SK-N-SH (cell line): ENCODE measurements at regions not wholly inside any gene's neighbourhood (a gene's known extent, or its start where the extent isn't known, plus 50 kb on each side); places are given as distances from the start of the nearest gene placed in this dataset.

Source experiments
- CTCF ChIA-PET: fragments of 300-600, 350-600 bp; formaldehyde crosslinking; extraction: SDS; loops from one replicate; lab custom pipeline; 2021; lab: Yijun Ruan, JAX
- POLR2A ChIA-PET: fragments of 350-600 bp; sonication (Branson Sonifier 250); formaldehyde crosslinking; extraction: SDS; loops from one replicate; lab custom pipeline; 2020; ENCODE audit warnings: antibody characterized with exemption, inconsistent platforms; lab: Yijun Ruan, JAX
- DNase-seq: peaks from one replicate; pipeline ENCODE4 v3.0.0; 2012
- H2AFZ ChIP-seq: fragments of 200-600 bp; sonication (generic); 2 replicates; pipeline ENCODE4 v1.8.1; 2016; ENCODE audit warnings: antibody characterized with exemption, mild to moderate bottlenecking, low read depth
- H3F3A ChIP-seq: fragments of 200-600 bp; sonication (generic); replicated peaks from 2 replicates; pipeline ENCODE3; 2016; ENCODE audit warnings: antibody characterized with exemption, mild to moderate bottlenecking; ENCODE audit not compliant: insufficient read depth
- H3K27ac ChIP-seq, 2 experiments: fragments of 200-500 bp in 1 of 2; fragments of 200-600 bp in 1 of 2; sonication (Bioruptor generic) in 1 of 2; sonication (generic), shearing (Covaris generic) in 1 of 2; 2 replicates each; pipeline versions ENCODE4 v1.5.1 to v1.6.1; 2014 to 2016; ENCODE audit warnings: low read depth in 2 of 2, inconsistent platforms in 1 of 2, low read length in 1 of 2, mild to moderate bottlenecking in 1 of 2, mixed read lengths in 1 of 2
- H3K27me3 ChIP-seq: fragments of 200-600 bp; sonication (generic), shearing (Covaris generic); 2 replicates; pipeline ENCODE4 v1.6.1; 2016; ENCODE audit warnings: mixed run types; ENCODE audit not compliant: insufficient read depth
- H3K36me3 ChIP-seq, 2 experiments: fragments of 200-500 bp in 1 of 2; fragments of 200-600 bp in 1 of 2; sonication (Bioruptor generic) in 1 of 2; sonication (generic) in 1 of 2; replicated peaks in 1 of 2; 2 replicates each; pipeline versions ENCODE3 to v1.5.1; 2014 to 2016; ENCODE audit warnings: low read length in 1 of 2, mild to moderate bottlenecking in 1 of 2; ENCODE audit not compliant: insufficient read depth in 2 of 2, control insufficient read depth in 1 of 2
- H3K4me1 ChIP-seq, 2 experiments: fragments of 200-500 bp in 1 of 2; fragments of 200-600 bp in 1 of 2; sonication (Bioruptor generic) in 1 of 2; sonication (generic), shearing (Covaris generic) in 1 of 2; 2 replicates each; pipeline versions ENCODE4 v1.5.1 to v1.6.1; 2014 to 2016; ENCODE audit warnings: low read depth in 1 of 2, low read length in 1 of 2, mixed run types in 1 of 2; ENCODE audit not compliant: insufficient read depth in 2 of 2, control insufficient read depth in 1 of 2
- H3K4me2 ChIP-seq: fragments of 200-600 bp; sonication (generic), shearing (Covaris generic); 2 replicates; pipeline ENCODE4 v1.6.1; 2017; ENCODE audit warnings: mixed run types
- H3K4me3 ChIP-seq, 2 experiments: fragments of 200-500 bp in 1 of 2; fragments of 200-600 bp in 1 of 2; sonication (Bioruptor generic) in 1 of 2; sonication (generic), shearing (Covaris generic) in 1 of 2; 2 replicates each; pipeline versions ENCODE4 v1.5.1 to v1.8.1; 2014 to 2016; ENCODE audit warnings: low read depth in 2 of 2, inconsistent platforms in 1 of 2, low read length in 1 of 2, mild to moderate bottlenecking in 1 of 2, mixed read lengths in 1 of 2, moderate library complexity in 1 of 2
- H3K79me2 ChIP-seq: fragments of 200-600 bp; sonication (generic); 2 replicates; pipeline ENCODE4 v1.8.1; 2017; ENCODE audit warnings: mild to moderate bottlenecking; ENCODE audit not compliant: insufficient read depth
- H3K9ac ChIP-seq: fragments of 200-600 bp; sonication (generic); 2 replicates; pipeline ENCODE4 v1.6.1; 2017; ENCODE audit warnings: mixed run types
- H3K9me2 ChIP-seq: fragments of 200-600 bp; sonication (generic); 2 replicates; pipeline ENCODE4 v1.6.1; 2017; ENCODE audit warnings: mixed run types
- H3K9me3 ChIP-seq: fragments of 200-600 bp; sonication (generic); 2 replicates; pipeline ENCODE4 v1.6.1; 2017; ENCODE audit warnings: mixed run types, mild to moderate bottlenecking, moderate library complexity
- H4K20me1 ChIP-seq: fragments of 200-600 bp; sonication (generic); 2 replicates; pipeline ENCODE4 v1.6.1; 2017; ENCODE audit warnings: mild to moderate bottlenecking, mixed run types; ENCODE audit not compliant: insufficient read depth
- ELF1 ChIP-seq: IDR thresholded peaks from 2 replicates; pipeline ENCODE4 v1.4.0; 2012
- FOSL2 ChIP-seq: IDR thresholded peaks from 2 replicates; pipeline ENCODE4 v1.4.0; 2012; ENCODE audit warnings: low read depth, mild to moderate bottlenecking, moderate library complexity, borderline replicate concordance
- FOXM1 ChIP-seq: IDR thresholded peaks from 2 replicates; pipeline ENCODE4 v1.4.0; 2012; ENCODE audit warnings: low read depth, mild to moderate bottlenecking
- GABPA ChIP-seq: IDR thresholded peaks from 2 replicates; pipeline ENCODE4 v1.4.0; 2012; ENCODE audit warnings: low read depth, mild to moderate bottlenecking
- MAX ChIP-seq: IDR thresholded peaks from 2 replicates; pipeline ENCODE4 v1.4.0; 2012; ENCODE audit warnings: low read depth
- MEF2A ChIP-seq: IDR thresholded peaks from 2 replicates; pipeline ENCODE4 v1.4.0; 2012; ENCODE audit warnings: low read depth, borderline replicate concordance
- MXI1 ChIP-seq: IDR thresholded peaks from 2 replicates; pipeline ENCODE4 v1.6.1; 2012; ENCODE audit warnings: mild to moderate bottlenecking, low read depth, low read length, improper control_type of control experiment
- NFIC ChIP-seq: IDR thresholded peaks from 2 replicates; pipeline ENCODE4 v1.4.0; 2012; ENCODE audit warnings: borderline replicate concordance
- NRF1 ChIP-seq: IDR thresholded peaks from 2 replicates; pipeline ENCODE4 v1.6.1; 2012; ENCODE audit warnings: low read depth, mild to moderate bottlenecking, low read length
- RAD21 ChIP-seq: IDR thresholded peaks from 2 replicates; pipeline ENCODE4 v1.6.1; 2012; ENCODE audit warnings: mild to moderate bottlenecking, low read length
- REST ChIP-seq: IDR thresholded peaks from 2 replicates; pipeline ENCODE4 v1.6.1; 2012; ENCODE audit warnings: mild to moderate bottlenecking, low read depth, low read length, moderate library complexity
- SIN3A ChIP-seq: IDR thresholded peaks from 2 replicates; pipeline ENCODE4 v1.6.1; 2012; ENCODE audit warnings: low read depth, mild to moderate bottlenecking, low read length, moderate library complexity, borderline replicate concordance
- TAF1 ChIP-seq: IDR thresholded peaks from 2 replicates; pipeline ENCODE4 v1.6.1; 2012; ENCODE audit warnings: low read depth, mild to moderate bottlenecking, low read length, moderate library complexity, borderline replicate concordance
- YY1 ChIP-seq: IDR thresholded peaks from 2 replicates; pipeline ENCODE4 v1.4.0; 2012; ENCODE audit warnings: low read depth, mild to moderate bottlenecking
- WGBS: methylation state at CpG from one replicate; pipeline ENCODE4 v1.1.6; 2017; ENCODE audit warnings: low lambda C conversion rate; 5-methylcytosine and 5-hydroxymethylcytosine counted together
- TF ChIP-seq, protein P1 (sequence below): IDR thresholded peaks from 2 replicates; pipeline ENCODE4 v1.4.0; 2012; ENCODE audit warnings: low read depth, borderline replicate concordance

DNA sequence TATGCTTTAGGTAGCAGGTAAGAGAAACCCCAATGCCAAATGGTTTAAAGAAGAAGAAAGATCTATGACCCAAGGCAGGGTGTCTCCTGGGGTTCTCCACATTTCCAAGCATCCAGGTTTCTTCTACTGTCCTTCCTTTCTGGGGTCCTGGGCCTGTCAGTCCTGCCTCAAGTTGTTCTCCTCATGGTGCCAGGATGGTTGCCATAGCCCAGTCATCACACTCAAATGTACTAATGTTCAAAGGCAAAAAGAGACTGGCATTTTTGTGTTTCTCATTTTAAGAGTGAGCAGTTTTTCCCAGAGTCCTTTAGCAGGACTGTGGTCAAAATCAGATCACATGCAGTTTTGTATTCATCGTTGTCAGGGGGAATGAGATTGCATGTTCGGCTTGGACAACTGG is 59.9 kb upstream of the BOD1 start:
- CTCF ChIA-PET, result interaction anchor here (1.5 kb wide), 1 partner anchor 16 kb away, joined by 3 read pairs; no protein-coding TSS in a partner anchor
- H3F3A ChIP-seq, result no peaks in the 10 kb centered on the region
- H3K4me2 ChIP-seq, result no peak overlapping the region
- H3K36me3 ChIP-seq, result no peaks in the 10 kb centered on the region
- TF ChIP-seq FOSL2 (no peak), GABPA (no peak), RAD21 (no peak), MAX (no peak), REST (no peak), NFIC (no peak), YY1 (no peak), SIN3A (no peak), MEF2A (no peak), FOXM1 (no peak), TAF1 (no peak), NRF1 (no peak), MXI1 (no peak), ELF1 (no peak)
- TF ChIP-seq, protein P1, sequence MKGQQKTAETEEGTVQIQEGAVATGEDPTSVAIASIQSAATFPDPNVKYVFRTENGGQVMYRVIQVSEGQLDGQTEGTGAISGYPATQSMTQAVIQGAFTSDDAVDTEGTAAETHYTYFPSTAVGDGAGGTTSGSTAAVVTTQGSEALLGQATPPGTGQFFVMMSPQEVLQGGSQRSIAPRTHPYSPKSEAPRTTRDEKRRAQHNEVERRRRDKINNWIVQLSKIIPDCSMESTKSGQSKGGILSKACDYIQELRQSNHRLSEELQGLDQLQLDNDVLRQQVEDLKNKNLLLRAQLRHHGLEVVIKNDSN, result no peak
- TF ChIP-seq, all 33 proteins: peak for 0
- Histone ChIP-seq H3K4me1 (peaks cover 0 to 3% of the 10 kb centered on the region in 2 experiments; a peak in 1 of 4 replicates), H3K9me3 (no peaks in the 10 kb centered on the region), H3K27me3 (no peaks in the 10 kb centered on the region), H2AFZ (no peak overlapping the region), H3K9me2 (no peaks in the 10 kb centered on the region), H3K27ac (no peak overlapping the region), H3K79me2 (no peaks in the 10 kb centered on the region), H4K20me1 (no peaks in the 10 kb centered on the region), H3K4me3 (no peak overlapping the region), H3K9ac (no peak overlapping the region)
- 87% methylated on average over 2 of the region's 2 CpGs for WGBS
- no peak for DNase-seq
- POLR2A ChIA-PET, result no interaction called here
